AG04449 (cell line): ENCODE measurements at regions not wholly inside any gene's neighbourhood (a gene's known extent, or its start where the extent isn't known, plus 50 kb on each side); places are given as distances from the start of the nearest gene placed in this dataset.
"Not testable (repeated sequence)": the region's sequence is repeated elsewhere in the genome, so short reads cannot be mapped to it uniquely, and the experiment has no call there.

Source experiments
- CTCF ChIA-PET: fragments of 350-600 bp; formaldehyde crosslinking; extraction: SDS; loops from one replicate; lab custom pipeline; 2021; ENCODE audit warnings: antibody characterized with exemption; lab: Yijun Ruan, JAX
- POLR2A ChIA-PET: fragments of 400-600, 350-600 bp; formaldehyde crosslinking; extraction: SDS; loops from one replicate; lab custom pipeline; 2020; ENCODE audit warnings: antibody characterized with exemption, inconsistent platforms; lab: Yijun Ruan, JAX
- DNase-seq: peaks from one replicate; pipeline ENCODE4 v3.0.0-alpha.2; 2010; ENCODE audit warnings: low read depth, low spot score
- H3K4me3 ChIP-seq: 2 replicates; pipeline ENCODE4 v1.5.1; 2011; ENCODE audit warnings: low read depth, mild to moderate bottlenecking, control low read depth, low read length
- CTCF ChIP-seq: IDR thresholded peaks from one replicate; pipeline ENCODE4 v1.5.1; 2011; ENCODE audit warnings: mild to moderate bottlenecking, moderate library complexity, low read length, control low read depth, inconsistent platforms; ENCODE audit not compliant: insufficient read depth; ENCODE audit errors: missing control alignments

GRCh38 chr1:182315167-182315556 lies 76.4 kb downstream of the GLUL start:
- POLR2A ChIA-PET, result no interaction called here

GRCh38 chr1:182309631-182310351 lies 81.8 kb downstream of the GLUL start:
- H3K4me3 ChIP-seq, result no peak overlapping the region
- POLR2A ChIA-PET, result no interaction called here
- no peak for TF ChIP-seq CTCF
- DNase-seq, result no peak
- CTCF ChIA-PET, result no interaction called here

More at GRCh38 chr1:182315167-182315556, 76.4 kb downstream of the GLUL start:
- CTCF ChIA-PET, result no interaction called here
- TF ChIP-seq CTCF, result no peak
- no peak overlapping the region for H3K4me3 ChIP-seq
- DNase-seq, result no peak

- ChIA-PET POLR2A (no interaction called here), CTCF (no interaction called here)
- no peak for TF ChIP-seq CTCF
- DNase-seq, result no peak
- H3K4me3 ChIP-seq, result no peak overlapping the region
Measured at GRCh38 chr1:182308826-182309225, 82.8 kb downstream of the GLUL start.

GRCh38 chr1:182307486-182307885 lies 84.1 kb downstream of the GLUL start:
- POLR2A ChIA-PET, CTCF ChIA-PET, H3K4me3 ChIP-seq, DNase-seq: not testable (repeated sequence)

GRCh38 chr1:182305861-182306260 lies 85.7 kb downstream of the GLUL start:
- TF ChIP-seq CTCF, result no peak
- CTCF ChIA-PET, result no interaction called here
- DNase-seq, result no peak
- no peak overlapping the region for H3K4me3 ChIP-seq
- POLR2A ChIA-PET, result no interaction called here

- DNase-seq, result no peak
- ChIA-PET CTCF (interaction anchor here (0.8 kb wide), 1 partner anchor 161 kb away, joined by 3 read pairs; no protein-coding TSS in a partner anchor), POLR2A (no interaction called here)
- TF ChIP-seq CTCF, result no peak
- H3K4me3 ChIP-seq, result no peak overlapping the region
Measured at GRCh38 chr1:182304627-182305026, 87.0 kb downstream of the GLUL start.

GRCh38 chr1:182304218-182304617 lies 87.4 kb downstream of the GLUL start:
- no peak overlapping the region for H3K4me3 ChIP-seq
- DNase-seq, result no peak
- CTCF ChIA-PET, result interaction anchor here (0.8 kb wide), 1 partner anchor 161 kb away, joined by 3 read pairs; no protein-coding TSS in a partner anchor
- TF ChIP-seq CTCF, result no peak
- POLR2A ChIA-PET, result no interaction called here
